ENCODE measurements at regions not wholly inside any gene's neighbourhood (a gene's known extent, or its start where the extent isn't known, plus 50 kb on each side); places are given as distances from the start of the nearest gene placed in this dataset.

DNA sequence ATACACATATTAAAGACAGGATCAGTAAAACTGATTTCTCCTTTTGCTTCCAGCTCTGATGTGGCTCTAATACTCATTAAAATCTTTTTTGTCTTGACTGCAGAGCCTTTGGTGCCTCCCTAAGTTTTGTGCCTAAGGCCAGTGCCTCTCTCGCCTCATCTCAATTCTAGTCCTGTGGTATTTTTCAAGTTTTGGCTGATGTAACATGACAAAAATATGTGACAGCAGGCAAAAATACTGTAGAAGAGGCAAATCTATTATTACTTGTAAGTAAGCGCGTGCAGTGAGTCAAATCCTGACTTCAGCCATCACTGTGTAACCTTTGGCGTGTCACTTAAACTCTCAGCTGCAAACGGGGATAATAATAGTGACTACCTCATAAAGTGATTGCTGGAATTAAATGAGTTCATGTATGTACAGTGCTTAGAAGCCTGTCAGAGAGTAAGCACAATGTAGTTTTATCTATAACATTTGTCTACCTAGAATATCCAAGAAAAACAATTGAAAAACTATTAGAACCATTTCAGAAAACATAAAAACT lies 74.0 kb downstream of the MAB21L3 start:
- H3K4me2 ChIP-seq (ENCODE audit: low read depth, low read length): no peak overlapping the region
- no peaks in the 10 kb centered on the region for H3K36me3 ChIP-seq (replicated peaks in 1 of 2; ENCODE audit: control insufficient read depth in 1 of 2, insufficient read depth in 2 of 2, low read length in 2 of 2)
- no peak for ATAC-seq
- ChIA-PET POLR2A (no interaction called here), CTCF (ENCODE audit: low intra/inter-chr PET ratio, low total read pairs) (no interaction called here)
- in situ Hi-C loops (cut with HindIII; ENCODE audit: extremely low pct_ligation_motif_present, low pct_unique_long_range_greater_than_20kb): no loop called here
- FAIRE-seq: no peak
- H3K9me3 ChIP-seq (ENCODE audit: low read length): no peaks in the 10 kb centered on the region
- no peak overlapping the region for H3K27ac ChIP-seq (ENCODE audit: extremely low read length, insufficient read depth, low read length)
- no TSS peak for BruUV-seq (replicated peaks)
- H4K20me1 ChIP-seq (ENCODE audit: insufficient read depth, low read length): no peaks in the 10 kb centered on the region
- H2AFZ ChIP-seq (ENCODE audit: low read length): no peak overlapping the region
- intact Hi-C loops (cut with micrococcal nuclease; ENCODE audit: unreplicated experiment): no loop called here
- H3K27me3 ChIP-seq (ENCODE audit: control insufficient read depth in 1 of 2, insufficient read depth in 2 of 2, low read length in 2 of 2): no peaks in the 10 kb centered on the region
- H3K4me3 ChIP-seq (replicated peaks in 1 of 3; ENCODE audit: insufficient read depth in 1 of 3, low read depth in 2 of 3, low read length in 3 of 3): no peak overlapping the region
- DNase-seq (ENCODE audit: low spot score): no peak
- H3K4me1 ChIP-seq (ENCODE audit: insufficient read depth, low read length): peaks cover 29% of the 10 kb centered on the region
- WGBS (ENCODE audit: low lambda C conversion rate): 76% methylated on average over 5 of the region's 5 CpGs
- no peaks in the 10 kb centered on the region for H3K79me2 ChIP-seq (ENCODE audit: insufficient read depth, low read length)
- TF ChIP-seq ZFP36L2 (CRISPR knock-in tag; IDR thresholded peaks at IDR 0.05) (no peak), SMARCE1 (IDR thresholded peaks at IDR 0.05; ENCODE audit: borderline replicate concordance) (no peak), ZNF672 (CRISPR knock-in tag; IDR thresholded peaks at IDR 0.05) (no peak), TCF7L2 (IDR thresholded peaks at IDR 0.05; ENCODE audit: low read depth, low read length) (no peak), ZNF670 (CRISPR knock-in tag; IDR thresholded peaks at IDR 0.05; ENCODE audit: borderline replicate concordance) (no peak)
- TF ChIP-seq, protein P1, sequence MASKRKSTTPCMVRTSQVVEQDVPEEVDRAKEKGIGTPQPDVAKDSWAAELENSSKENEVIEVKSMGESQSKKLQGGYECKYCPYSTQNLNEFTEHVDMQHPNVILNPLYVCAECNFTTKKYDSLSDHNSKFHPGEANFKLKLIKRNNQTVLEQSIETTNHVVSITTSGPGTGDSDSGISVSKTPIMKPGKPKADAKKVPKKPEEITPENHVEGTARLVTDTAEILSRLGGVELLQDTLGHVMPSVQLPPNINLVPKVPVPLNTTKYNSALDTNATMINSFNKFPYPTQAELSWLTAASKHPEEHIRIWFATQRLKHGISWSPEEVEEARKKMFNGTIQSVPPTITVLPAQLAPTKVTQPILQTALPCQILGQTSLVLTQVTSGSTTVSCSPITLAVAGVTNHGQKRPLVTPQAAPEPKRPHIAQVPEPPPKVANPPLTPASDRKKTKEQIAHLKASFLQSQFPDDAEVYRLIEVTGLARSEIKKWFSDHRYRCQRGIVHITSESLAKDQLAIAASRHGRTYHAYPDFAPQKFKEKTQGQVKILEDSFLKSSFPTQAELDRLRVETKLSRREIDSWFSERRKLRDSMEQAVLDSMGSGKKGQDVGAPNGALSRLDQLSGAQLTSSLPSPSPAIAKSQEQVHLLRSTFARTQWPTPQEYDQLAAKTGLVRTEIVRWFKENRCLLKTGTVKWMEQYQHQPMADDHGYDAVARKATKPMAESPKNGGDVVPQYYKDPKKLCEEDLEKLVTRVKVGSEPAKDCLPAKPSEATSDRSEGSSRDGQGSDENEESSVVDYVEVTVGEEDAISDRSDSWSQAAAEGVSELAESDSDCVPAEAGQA (IDR thresholded peaks at IDR 0.05; ENCODE audit: low read depth): no peak
- TF ChIP-seq, protein P1 (CRISPR knock-in tag; IDR thresholded peaks at IDR 0.05; ENCODE audit: borderline replicate concordance): no peak
- TF ChIP-seq, protein P2, sequence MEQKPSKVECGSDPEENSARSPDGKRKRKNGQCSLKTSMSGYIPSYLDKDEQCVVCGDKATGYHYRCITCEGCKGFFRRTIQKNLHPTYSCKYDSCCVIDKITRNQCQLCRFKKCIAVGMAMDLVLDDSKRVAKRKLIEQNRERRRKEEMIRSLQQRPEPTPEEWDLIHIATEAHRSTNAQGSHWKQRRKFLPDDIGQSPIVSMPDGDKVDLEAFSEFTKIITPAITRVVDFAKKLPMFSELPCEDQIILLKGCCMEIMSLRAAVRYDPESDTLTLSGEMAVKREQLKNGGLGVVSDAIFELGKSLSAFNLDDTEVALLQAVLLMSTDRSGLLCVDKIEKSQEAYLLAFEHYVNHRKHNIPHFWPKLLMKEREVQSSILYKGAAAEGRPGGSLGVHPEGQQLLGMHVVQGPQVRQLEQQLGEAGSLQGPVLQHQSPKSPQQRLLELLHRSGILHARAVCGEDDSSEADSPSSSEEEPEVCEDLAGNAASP (CRISPR knock-in tag; IDR thresholded peaks at IDR 0.05; ENCODE audit: borderline replicate concordance): no peak
- H3K9ac ChIP-seq (ENCODE audit: insufficient read depth, low read depth, low read length): no peak overlapping the region
